ENCODE measurements at regions not wholly inside any gene's neighbourhood (a gene's known extent, or its start where the extent isn't known, plus 50 kb on each side); places are given as distances from the start of the nearest gene placed in this dataset.

GRCh38 chr14:89723930-89724627 is 230.5 kb downstream of the EFCAB11 start:
- no peak overlapping the region for H3K27ac ChIP-seq
- TF ChIP-seq CTCF (IDR thresholded peaks at IDR 0.05): no peak
- TF ChIP-seq ZFX (IDR thresholded peaks at IDR 0.05; ENCODE audit: borderline replicate concordance): no peak

GRCh38 chr14:89721956-89722355 is 232.6 kb downstream of the EFCAB11 start:
- TF ChIP-seq CTCF (IDR thresholded peaks at IDR 0.05): no peak
- TF ChIP-seq ZFX (IDR thresholded peaks at IDR 0.05; ENCODE audit: borderline replicate concordance): no peak
- no peak overlapping the region for H3K27ac ChIP-seq

DNA sequence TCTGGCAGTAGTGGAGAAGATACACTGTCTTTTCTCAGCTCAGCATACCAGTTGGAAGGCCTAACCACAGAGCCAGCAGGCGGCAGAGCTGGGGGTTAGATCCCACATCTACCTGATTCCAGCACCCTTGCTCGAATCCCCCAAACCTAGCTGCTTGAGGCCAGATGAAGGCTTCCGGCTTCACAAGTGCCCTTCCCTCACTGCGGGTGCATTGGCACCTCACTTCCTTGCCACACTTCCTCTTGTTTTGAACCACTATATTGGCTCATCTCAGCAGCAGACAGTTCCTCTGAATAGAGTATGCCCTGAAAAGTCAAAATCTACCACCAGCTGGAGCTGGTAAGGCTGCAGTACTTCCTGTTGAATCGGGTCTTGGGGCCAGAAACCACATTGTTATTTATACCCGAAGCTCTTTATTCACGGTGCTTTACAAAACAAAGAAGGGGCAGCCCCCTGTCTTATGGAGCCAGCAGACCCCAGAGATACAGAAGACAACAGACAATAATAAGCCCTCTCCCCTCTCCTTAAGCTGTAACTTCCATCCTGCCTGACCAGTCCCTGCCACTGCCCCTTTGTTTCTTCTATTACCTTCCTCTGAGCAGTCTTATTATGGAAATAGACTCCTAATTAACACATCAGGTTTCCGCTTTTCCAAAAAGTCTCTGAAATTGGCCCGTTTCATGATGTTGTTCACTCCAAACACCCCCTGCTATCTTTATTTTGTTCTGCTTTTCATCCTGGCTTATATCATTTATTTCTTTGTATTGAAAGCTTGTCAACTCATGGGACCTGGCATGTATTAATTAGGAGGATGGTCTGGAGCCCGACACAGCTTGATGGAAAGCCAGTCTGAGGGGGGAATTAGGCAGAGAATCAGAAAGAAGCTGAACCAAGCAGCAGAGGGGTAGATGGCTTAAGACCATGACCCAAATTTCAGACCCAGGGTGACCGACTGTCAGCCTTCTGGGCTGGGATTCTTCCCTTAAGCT is 233.5 kb downstream of the EFCAB11 start:
- TF ChIP-seq ZFX (IDR thresholded peaks at IDR 0.05; ENCODE audit: borderline replicate concordance) (no peak), CTCF (IDR thresholded peaks at IDR 0.05) (no peak)
- H3K27ac ChIP-seq: no peak overlapping the region

- TF ChIP-seq ZFX (IDR thresholded peaks at IDR 0.05; ENCODE audit: borderline replicate concordance) (no peak), CTCF (IDR thresholded peaks at IDR 0.05) (no peak)
- no peak overlapping the region for H3K27ac ChIP-seq
Measured at GRCh38 chr14:89720076-89720687, 234.3 kb downstream of the EFCAB11 start.

- TF ChIP-seq CTCF (IDR thresholded peaks at IDR 0.05) (no peak), ZFX (IDR thresholded peaks at IDR 0.05; ENCODE audit: borderline replicate concordance) (no peak)
- H3K27ac ChIP-seq: no peak overlapping the region
Measured at GRCh38 chr14:89719366-89720075, 235.0 kb downstream of the EFCAB11 start.

DNA sequence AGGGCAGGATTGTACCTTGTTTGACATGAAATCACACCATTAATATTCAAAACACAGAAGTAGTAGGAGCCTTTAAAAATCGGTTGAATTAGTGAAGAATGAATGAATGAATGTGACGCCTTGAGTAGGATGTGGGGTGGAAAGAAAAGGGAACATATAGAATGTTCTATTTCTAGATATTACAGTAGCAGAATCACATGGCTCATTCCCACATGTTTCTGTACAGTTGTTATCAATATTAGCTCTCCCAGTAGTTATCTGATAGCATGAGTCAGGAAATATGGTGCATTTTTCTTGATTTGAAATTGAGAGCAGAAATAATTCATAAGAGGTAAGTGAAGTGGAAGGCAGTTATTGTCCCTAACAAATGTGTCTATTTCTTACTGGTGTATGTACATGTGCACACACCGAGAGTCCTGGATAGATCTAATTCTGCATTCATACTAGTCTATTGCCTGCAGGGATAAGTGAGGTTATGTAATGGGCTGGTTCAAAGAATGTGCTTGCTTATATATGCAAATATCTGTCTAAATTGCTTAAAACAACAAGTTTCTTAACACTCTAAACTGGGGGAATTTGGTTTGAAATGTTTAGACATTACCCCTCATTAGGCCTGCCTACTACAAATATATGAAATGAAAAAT is 245.4 kb downstream of the EFCAB11 start:
- H3K27ac ChIP-seq: no peak overlapping the region
- TF ChIP-seq CTCF (IDR thresholded peaks at IDR 0.05): no peak
- no peak for TF ChIP-seq ZFX (IDR thresholded peaks at IDR 0.05; ENCODE audit: borderline replicate concordance)
